ENCODE measurements at regions not wholly inside any gene's neighbourhood (a gene's known extent, or its start where the extent isn't known, plus 50 kb on each side); places are given as distances from the start of the nearest gene placed in this dataset.
"Not testable (repeated sequence)": the region's sequence is repeated elsewhere in the genome, so short reads cannot be mapped to it uniquely, and the experiment has no call there.

DNA sequence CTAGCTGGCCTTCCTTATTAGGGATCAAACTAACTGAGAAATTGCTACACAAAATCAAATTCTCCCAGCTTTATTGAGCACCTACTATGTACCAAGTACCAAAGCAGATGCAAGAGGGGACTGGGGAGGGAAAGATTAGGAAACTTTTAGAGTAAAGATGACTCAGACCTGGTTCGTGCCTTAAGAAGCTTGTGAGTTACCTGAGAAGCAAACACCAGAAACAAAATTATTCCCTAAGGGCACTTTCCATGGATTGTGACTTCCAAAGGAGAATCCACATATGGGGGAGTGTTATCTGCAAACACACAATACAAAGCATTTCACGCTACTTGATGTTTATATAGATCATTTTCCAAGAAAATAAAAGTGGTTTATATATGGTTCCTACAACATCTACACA is 326.9 kb upstream of the HNRNPA3 start:
- no peak for DNase-seq

DNA sequence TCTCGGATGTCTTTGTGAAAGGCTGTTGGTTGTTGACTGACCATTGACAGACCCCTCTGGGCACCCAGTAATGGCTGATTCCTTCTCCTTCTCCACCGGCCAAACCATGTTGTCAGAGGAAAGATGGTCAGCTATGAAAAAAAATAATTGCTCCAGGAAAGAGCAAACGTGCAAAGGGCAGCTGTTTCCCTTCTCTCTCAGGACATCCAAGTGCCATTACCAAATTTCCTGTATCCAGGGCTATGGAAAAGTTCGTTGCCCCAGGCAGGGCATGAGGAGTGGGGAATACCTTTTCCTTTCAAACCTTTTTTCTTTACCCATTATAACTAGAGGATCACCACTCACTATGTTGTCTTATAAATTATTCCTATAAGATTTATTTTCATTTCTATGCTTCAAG is 321.5 kb upstream of the HNRNPA3 start:
- DNase-seq = no peak

DNA sequence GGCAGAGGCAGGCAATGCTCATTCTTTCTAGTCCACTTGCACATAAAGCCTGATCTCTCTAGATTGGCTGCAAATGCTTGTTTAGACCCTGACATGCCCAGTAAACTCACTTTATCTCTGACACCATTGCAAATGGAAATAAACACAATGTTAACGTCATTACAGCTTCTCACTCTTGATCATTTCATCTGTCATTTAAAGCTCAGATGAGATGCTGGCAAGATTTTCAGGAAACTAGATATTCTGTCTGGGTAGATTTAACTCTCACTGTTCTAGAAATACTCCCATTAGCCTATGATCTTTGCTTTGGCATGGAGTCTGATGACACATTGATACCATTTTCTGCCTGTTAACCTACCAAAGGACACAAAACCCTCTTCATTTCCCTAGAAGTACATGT is 320.7 kb upstream of the HNRNPA3 start:
- no peak for DNase-seq

DNA sequence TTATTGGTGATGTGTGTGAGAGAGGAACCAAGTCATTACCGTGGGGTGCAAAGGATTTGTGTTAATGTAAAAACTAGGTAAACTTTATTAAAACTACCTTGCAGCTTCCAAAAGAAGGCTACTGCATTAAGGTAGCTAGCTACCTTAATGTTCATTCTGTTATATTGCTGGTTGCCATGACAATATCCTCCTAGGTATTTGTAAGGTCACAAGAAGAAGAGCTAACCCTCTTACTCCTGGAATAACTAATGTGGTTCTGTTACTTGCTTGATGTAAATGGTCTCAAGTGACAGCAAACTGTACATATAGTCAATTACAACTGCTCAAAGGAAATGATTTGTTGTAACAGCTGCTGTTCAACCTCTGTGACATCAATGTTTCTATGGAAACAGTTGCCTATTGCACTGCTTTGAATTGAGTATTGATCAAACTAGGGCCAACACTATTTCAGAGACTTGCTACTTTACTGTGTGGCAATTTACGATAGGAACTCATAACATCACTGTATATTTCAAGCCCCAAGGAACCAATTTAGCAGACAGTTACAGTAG is 319.8 kb upstream of the HNRNPA3 start:
- no peak for DNase-seq

DNA sequence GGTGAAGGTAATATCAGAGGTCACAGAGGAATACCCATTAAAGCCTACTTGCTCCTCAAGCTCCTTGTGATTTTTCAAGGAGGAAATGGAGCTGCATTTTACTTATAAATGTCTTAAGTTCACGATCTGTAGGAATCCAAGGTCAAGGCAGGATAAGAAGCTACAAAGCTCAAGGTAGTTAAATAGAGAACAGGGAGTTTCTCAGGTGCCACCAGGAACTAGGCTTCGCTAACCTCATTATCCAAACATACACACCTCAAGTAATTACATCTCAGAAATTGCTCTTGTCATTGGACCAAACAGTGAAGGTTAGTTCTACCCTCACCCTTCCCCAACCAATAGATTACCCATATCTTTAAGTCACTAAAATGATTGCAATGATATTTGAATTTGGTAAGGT is 317.4 kb upstream of the HNRNPA3 start:
- DNase-seq = no peak

DNA sequence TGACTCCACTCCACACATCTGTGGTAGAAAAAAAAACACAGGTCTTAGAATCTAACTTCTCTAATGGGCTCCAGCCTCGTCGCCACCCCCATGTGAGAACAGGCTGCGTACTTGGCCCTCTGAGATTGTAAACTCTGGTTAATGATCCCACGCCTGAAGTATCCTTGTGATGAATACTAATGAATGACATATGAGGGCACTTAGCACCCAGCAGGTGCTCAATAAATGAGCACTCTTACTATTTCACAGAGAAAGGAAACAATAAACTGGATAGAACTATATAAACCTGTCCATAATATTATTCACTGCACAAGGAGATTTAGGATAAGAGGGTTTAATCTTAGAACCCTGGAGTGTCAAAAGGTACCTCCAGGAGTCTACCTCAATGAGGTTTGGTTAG is 310.1 kb upstream of the HNRNPA3 start:
- DNase-seq = no peak

DNA sequence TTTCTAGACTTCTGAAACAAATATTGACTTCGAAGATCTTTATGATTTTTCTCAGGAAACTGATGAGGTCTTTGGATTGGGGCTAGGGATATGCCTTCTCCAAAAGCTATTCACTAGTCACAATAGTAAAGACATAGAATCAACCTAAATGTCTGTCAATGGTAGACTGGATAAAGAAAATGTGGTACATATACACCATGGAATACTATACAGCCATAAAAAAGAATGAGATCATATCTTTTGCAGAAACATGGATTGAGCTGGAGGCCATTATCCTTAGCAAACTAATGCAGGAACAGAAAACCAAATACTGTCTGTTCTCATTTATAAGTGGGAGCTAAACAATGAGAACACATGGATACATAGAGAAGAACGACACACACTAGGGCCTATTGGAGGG is 308.5 kb upstream of the HNRNPA3 start:
- not testable (repeated sequence) for DNase-seq

DNA sequence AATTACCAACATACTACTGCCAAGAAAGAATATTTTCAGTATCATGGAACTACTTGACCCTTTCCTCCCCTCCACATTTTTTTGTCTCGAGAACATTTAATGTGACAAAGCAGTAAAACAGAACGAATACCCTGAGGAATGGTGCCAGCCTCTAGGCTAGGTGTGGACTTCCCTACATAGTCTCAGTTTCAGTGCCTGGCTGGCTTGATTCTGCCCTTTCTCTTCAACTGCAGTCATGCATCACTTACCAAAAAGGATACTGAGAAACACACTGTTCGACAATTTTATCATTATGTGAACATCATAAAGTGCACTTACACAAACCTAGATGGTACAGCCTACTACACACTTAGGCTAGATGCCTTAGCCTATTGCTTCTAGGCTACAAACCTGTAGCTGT is 305.3 kb upstream of the HNRNPA3 start:
- no peak for DNase-seq

DNA sequence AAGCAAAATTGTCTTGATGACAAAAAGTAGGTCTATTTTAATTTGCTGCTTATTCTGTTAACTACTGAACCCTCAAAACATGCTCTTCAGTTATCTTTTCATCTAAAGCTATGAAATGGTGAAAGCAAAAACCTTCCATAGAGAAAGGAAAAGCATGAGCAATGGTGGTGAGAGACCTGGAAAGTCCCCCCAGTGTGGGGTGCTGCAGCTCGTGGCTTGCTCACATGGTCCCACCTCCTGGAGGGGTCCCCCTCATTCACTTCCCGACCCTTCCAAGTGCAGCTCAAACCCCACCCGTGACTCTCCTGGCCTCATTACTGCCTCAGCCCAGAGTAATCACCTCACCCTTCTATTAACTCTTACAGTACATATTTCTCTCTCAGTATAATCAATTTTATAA is 301.8 kb upstream of the HNRNPA3 start:
- DNase-seq = no peak

DNA sequence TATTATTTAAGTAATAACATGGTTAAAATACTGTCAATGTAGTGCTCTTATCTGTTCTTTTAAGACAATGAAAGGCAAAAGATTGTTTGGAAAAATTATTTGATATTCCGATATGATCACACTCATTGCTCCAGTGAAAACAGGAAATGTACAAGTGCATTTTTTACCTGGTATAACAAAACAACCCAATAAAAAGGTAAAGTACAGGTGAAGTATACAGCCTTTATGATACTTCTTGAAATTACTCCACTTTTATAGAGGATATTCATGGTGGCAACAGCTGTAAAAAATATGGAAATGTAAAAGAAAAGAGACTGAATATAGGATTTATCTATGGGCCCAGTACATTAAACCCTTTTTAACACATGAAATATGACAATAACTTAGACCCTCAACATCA is 298.6 kb upstream of the HNRNPA3 start:
- DNase-seq = no peak

DNA sequence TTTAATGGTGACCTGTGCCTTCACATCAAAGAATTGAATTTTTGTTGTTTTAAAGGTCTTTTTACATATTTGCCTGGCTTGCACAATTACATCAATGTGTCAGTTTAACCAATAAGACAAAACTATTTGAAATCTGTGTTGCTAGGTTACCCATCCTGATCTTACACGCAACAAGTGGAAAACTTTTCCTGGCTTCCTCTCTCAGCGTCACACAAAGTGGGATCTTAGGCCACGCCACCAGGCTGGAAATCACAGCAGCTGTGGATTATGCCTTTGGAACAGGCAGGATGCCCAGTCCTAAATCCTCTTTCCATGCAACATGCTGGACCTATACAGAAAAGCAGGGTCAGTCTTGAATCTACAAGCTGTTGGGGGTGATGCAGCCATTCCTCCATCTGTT is 298.2 kb upstream of the HNRNPA3 start:
- DNase-seq = no peak

DNA sequence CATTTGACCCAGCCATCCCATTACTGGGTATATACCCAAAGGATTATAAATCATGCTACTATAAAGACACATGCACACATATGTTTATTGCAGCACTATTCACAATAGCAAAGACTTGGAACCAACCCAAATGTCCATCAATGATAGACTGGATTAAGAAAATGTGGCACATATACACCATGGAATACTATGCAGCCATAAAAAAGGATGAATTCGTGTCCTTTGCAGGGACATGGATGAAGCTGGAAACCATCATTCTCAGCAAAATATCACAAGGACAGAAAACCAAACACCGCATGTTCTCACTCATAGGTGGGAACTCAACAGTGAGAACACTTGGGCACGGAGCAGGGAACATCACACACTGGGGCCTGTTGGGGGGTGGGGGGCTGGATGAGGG is 290.0 kb upstream of the HNRNPA3 start:
- not testable (repeated sequence) for DNase-seq

DNA sequence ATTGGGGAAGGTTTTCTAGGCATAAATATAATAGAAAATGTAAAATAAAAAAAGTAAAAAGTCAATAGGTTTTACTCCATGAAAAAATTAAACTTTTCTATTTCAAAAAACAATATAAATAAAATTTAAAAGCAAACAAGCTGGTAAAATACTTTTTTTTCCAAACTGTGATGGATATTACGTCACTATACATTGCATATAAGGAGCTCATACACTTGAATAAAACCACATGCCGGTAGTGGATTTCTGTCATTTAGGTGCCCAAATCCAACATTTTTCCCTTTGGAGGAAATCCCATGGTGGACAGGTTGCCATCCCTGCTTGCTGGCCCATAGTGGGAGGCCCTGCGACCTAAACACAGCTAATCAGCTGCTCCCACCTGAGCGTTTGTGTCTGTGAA is 289.4 kb upstream of the HNRNPA3 start:
- no peak for DNase-seq

DNA sequence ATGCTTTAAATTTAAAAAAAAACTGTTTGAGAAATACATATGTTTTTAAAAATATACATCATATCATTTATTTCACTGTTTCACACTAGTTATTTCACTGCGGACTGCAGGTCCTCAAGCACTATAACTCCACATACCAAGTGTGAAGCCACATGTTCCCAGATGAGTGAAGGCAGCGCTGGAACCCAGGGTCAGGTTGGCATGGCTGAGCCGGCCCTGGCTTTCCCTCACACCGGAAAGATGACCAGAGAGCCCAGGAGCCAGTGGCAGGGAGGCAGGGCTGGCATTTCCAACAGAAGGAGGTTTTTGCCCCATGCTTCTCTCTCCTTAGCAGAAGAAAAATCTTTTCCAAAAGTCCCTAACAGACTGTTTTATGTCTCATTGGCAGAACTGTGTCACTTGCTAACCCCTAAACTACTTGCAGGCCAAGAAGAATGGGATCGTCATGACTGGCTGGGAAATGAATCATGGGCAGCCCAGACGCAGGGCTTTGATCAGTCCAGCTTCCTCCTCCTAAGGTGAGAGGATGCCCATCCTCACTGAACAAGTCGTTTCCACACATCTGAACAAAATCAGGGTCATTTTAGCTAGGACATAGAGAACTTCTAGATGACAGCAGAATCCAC is 287.6 kb upstream of the HNRNPA3 start:
- no peak for DNase-seq

DNA sequence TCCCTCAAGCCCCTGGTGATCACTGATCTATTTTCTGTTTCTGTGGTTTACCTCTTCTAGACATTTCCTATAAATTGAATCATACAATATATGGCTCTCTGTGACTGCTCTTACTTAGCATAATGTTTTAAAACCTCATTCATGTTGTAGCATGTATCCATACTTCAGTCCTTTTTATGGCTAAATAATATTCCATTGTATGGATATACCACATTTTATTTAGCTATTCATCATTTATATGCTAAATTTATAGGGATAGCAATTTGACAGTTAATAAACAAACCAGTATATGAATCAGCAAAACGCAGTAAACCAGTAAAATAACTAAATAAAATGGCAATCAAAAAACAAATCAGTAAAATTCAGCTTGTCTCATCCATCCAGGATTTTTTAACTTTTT is 286.1 kb upstream of the HNRNPA3 start:
- no peak for DNase-seq

DNA sequence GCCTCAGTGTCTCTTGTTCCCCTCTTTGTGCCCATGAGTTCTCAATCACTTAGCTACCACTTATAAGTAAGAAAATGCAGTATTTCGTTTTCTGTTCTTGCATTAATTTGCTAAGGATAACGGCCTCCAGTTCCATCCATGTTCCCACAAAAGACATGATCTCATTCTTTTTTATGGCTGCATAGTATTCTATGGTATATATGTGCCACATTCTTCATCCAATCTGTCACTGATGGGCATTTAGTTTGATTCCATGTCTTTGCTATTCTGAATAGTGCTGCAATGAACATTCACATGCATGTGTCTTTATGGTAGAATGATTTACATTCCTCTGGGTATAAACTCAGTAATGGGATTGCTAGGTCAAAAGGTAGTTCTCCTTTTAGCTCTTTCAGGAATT is 283.2 kb upstream of the HNRNPA3 start:
- not testable (repeated sequence) for DNase-seq

DNA sequence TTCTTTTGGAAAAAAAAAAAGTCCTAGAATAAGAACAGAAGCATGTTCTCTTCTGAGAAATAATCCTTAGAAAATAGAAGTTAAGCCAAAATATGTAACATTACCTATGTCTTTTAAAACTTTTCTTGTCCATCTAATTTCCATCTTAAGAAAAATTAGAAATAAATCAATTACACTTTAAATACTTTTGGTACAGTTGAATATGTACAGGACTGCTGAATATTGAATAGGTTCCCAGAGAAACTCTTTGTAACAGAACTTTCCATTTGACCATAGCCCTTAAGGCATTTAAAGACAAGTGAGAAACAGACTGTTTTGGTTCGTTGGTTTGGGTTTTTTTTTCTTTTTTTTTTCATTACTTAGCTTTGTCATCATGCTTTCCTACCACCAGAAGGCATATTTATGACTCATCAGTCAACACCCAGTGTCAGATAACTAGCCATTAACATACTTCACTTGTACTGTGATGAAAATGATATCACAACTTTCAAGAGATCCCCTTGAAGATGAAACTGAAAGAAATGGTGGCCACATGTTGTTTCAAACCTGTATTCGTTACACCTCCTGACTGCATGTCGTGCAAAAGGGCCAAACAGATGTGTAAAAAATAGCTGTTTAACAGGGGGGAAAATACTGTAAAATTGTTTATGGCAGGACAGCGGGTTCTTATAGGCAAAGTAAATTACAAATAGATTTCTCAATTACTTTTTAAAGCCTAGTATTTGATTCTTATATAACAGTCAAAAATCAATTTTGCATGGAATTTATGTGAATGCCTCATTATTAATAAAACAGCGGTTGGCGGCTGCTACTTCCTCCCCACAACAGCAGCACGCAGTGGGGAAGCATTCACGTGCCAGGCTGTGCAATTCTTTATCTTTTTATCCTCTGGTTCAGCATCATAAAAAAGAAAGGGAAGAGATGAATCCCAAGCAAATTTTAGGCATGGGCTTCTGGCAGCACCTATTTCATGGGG is 280.7 kb upstream of the HNRNPA3 start:
- DNase-seq = peak in 1 of 2 experiments; percentile 65

DNA sequence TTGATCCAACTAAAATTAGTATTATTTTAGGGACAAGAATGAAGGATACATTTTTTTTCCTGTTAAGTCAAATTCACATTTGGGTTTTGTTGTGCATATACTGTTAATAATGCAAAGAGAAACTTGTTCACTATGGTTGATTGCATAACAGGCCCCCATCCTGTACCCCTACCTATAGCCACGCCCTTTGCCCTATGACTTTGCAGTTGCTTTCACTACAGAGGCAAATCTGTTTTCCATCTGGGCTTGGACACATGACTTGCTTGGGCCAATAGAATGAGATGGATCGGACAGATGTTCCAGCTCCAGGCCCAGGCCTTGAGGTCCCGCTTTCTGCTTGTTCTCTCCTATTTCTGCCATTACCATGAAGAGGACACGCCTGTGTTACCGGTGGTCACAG is 278.5 kb upstream of the HNRNPA3 start:
- DNase-seq = no peak

DNA sequence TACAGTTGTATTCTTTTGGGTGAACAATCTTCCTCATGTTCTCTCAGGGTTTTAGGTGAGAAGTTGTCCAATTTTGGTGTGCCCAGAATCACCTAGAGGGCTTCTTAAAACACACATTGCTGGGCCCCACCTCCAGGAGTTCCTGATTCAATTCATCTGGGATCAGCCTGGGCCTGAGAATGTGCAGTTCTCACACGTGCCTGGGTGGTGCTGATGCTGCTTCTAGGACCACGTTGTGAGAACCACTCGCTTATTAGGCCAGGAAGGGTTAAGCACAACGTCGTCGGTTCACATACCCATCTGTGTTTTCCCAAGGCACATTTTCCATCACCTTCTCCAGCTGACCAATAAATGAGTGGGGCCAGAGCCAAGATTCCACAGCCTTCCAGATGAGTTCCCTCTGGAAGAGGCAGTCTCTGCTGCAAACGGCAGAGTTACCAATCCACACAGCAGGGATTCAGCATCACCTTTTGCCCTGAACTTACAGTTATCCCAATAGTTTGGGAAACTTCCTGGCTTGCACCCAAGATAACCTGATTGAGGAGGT is 277.7 kb upstream of the HNRNPA3 start:
- DNase-seq = no peak

DNA sequence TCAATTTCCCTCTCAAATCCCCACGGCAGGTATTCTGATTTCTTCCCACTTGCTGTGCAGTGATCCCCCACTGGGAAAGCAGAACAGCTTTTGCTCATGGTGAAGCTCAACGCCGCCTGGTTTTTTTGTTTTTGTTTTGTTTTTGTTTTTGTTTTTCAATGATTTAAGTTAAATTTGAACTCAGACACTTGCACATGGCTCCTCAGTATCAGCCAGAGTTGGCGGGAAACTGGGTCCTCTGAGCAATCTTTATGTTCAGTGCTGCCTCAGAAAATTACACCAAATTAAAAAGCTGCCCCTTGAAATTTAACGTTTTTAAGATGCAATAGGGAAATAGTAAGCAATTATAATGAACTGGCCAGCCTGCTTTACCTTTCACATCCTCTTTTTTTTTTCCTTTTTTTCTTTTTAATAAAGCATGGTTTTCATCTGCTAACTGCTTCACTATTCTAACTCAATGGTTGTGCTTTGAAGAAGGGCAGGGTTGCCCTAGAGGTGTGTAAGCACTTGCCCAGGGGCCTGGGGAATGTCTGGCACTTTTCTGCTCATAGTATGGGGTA is 277.0 kb upstream of the HNRNPA3 start:
- DNase-seq = no peak

DNA sequence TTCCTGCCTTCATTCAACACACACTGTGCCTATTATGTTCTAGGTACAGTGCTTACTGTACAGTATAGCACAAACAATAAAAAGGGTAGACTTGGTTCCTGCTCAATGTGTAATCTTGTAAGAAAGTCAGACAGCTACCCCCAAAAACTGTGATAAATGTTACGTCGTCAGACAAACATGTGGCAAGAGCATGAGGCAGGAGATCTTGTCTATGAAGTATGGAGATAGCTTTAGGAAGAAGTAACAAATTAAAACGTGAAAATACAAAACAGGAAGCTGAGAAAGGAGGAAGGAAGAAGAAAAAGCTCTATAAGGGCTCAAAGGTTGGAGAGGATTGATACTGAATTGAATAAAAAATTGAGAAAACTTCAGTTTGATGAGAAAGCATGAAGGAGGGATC is 276.2 kb upstream of the HNRNPA3 start:
- DNase-seq = no peak

DNA sequence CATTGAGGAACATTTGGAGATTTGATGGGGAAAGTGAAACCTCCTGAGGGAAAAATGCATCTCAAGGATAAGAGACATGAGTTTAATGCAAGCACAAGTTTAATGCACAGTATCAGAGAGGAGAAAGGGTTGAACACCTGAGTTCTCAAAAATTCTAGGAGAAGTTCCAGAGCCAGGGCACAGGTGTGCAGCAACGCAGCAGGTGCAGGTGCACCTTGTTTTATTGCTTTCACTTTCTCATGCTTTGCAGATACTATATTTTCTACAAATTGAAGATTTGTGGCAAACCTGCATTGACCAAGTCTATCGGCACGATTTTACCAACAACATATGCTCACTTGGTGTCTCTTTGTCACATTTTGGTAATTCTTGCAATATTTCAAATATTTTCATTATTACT is 267.6 kb upstream of the HNRNPA3 start:
- DNase-seq = no peak

DNA sequence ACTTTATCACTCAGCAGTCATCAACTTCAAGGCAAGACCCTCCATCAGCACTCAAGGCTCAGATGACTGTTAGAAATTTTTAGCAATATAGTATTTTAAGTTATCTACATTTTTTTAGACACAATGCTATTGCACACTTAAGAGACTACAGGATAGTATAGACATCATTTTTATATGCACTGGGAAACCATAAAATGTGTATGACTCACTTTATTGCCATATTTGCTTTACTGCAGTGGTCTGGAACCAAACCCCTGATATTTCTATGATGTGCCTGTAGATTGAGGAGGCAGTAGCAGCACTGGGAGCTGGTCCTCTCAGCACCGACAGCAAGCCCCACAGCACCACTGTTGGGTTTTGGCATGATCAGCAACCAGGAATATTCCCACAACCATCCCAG is 264.8 kb upstream of the HNRNPA3 start:
- no peak for DNase-seq

DNA sequence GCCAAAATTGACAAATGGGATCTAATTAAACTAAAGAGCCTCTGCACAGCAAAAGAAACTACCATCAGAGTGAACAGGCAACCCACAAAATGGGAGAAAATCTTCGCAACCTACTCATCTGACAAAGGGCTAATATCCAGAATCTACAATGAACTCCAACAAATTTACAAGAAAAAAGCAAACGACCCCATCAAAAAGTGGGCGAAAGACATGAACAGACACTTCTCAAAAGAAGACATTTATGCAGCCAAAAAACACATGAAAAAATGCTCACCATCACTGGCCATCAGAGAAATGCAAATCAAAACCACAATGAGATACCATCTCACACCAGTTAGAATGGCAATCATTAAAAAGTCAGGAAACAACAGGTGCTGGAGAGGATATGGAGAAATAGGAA is 261.4 kb upstream of the HNRNPA3 start:
- DNase-seq = not testable (repeated sequence)
